ENCODE measurements at regions not wholly inside any gene's neighbourhood (a gene's known extent, or its start where the extent isn't known, plus 50 kb on each side); places are given as distances from the start of the nearest gene placed in this dataset.

GRCh38 chr1:91608876-91609275 lies 108.2 kb downstream of the CDC7 start:
- no peak for TF ChIP-seq CTCF (IDR thresholded peaks at IDR 0.05; ENCODE audit: low read length)
- no peak for TF ChIP-seq EZH2 (optimal IDR thresholded peaks at IDR 0.05; ENCODE audit: low read depth, low read length)
